PC-9 (cell line): ENCODE measurements at regions not wholly inside any gene's neighbourhood (a gene's known extent, or its start where the extent isn't known, plus 50 kb on each side); places are given as distances from the start of the nearest gene placed in this dataset.

Experiments used
- EZH2 ChIP-seq: fragments of 200-600 bp; sonication (generic); IDR thresholded peaks from 2 replicates; pipeline ENCODE4 v1.8.0; 2017; ENCODE audit warnings: antibody characterized with exemption, low read depth
- TF ChIP-seq, protein P1 (sequence below): fragments of 200-600 bp; sonication (generic); conservative IDR thresholded peaks from 2 replicates; pipeline ENCODE4 v1.6.1; 2017; ENCODE audit warnings: mixed run types, antibody characterized with exemption, mild to moderate bottlenecking, moderate library complexity

DNA sequence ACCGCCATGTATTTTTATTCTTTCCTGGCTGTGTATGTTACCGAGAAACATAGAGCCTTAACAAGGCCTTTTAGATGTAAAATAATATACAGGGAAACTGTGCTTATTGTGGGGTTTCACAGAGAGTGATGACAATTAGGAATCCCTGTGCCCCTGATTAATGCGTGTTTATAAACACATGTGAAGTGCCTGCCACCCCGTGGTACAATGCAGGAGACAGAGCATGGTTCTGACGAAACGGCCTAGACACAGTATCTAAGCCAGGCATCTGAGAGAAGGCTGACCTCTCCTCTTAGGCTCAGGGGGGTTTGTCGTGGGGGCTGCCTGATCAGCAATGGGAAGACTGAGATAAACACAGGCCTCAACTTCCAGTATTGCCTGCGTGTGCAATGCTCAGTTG is 200.0 kb downstream of the AJAP1 start:
- TF ChIP-seq, protein P1, sequence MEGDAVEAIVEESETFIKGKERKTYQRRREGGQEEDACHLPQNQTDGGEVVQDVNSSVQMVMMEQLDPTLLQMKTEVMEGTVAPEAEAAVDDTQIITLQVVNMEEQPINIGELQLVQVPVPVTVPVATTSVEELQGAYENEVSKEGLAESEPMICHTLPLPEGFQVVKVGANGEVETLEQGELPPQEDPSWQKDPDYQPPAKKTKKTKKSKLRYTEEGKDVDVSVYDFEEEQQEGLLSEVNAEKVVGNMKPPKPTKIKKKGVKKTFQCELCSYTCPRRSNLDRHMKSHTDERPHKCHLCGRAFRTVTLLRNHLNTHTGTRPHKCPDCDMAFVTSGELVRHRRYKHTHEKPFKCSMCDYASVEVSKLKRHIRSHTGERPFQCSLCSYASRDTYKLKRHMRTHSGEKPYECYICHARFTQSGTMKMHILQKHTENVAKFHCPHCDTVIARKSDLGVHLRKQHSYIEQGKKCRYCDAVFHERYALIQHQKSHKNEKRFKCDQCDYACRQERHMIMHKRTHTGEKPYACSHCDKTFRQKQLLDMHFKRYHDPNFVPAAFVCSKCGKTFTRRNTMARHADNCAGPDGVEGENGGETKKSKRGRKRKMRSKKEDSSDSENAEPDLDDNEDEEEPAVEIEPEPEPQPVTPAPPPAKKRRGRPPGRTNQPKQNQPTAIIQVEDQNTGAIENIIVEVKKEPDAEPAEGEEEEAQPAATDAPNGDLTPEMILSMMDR, result no peak
- TF ChIP-seq EZH2, result no peak
